Cardiac muscle cell (in vitro differentiated cells and primary cell): ENCODE measurements at regions not wholly inside any gene's neighbourhood (a gene's known extent, or its start where the extent isn't known, plus 50 kb on each side); places are given as distances from the start of the nearest gene placed in this dataset.

ENCODE experiments used
- DNase-seq, 2 donors: peaks; one replicate each; pipeline versions ENCODE4 v3.0.0 to v3.0.0-alpha.2; 2010 to 2017; ENCODE audit warnings: low read depth in 1 of 2, low spot score in 1 of 2
- H3K27ac ChIP-seq: fragments of 200-600 bp; sonication (generic); 2 replicates; pipeline ENCODE4 v1.5.1; 2016
- H3K27me3 ChIP-seq: fragments of 200-600 bp; sonication (generic); 2 replicates; pipeline ENCODE4 v1.6.0; 2016; ENCODE audit warnings: control low read depth
- H3K36me3 ChIP-seq: fragments of 200-600 bp; sonication (generic); 2 replicates; pipeline ENCODE4 v1.5.1; 2016; ENCODE audit warnings: control low read depth
- H3K4me1 ChIP-seq: fragments of 200-600 bp; sonication (generic); 2 replicates; pipeline ENCODE4 v1.8.1; 2017; ENCODE audit warnings: low read depth, mild to moderate bottlenecking, mixed run types
- H3K4me3 ChIP-seq: fragments of 200-600 bp; sonication (generic); 2 replicates; pipeline ENCODE4 v1.5.1; 2016; ENCODE audit warnings: mild to moderate bottlenecking
- H3K9me3 ChIP-seq: fragments of 200-600 bp; sonication (generic); 2 replicates; pipeline ENCODE4 v1.5.1; 2017; ENCODE audit warnings: low read depth, mild to moderate bottlenecking, control low read depth
- TF ChIP-seq, protein P1 (sequence below): IDR thresholded peaks from 2 replicates; pipeline ENCODE4 v1.5.1; 2012; ENCODE audit warnings: low read depth, mild to moderate bottlenecking, low read length

DNA sequence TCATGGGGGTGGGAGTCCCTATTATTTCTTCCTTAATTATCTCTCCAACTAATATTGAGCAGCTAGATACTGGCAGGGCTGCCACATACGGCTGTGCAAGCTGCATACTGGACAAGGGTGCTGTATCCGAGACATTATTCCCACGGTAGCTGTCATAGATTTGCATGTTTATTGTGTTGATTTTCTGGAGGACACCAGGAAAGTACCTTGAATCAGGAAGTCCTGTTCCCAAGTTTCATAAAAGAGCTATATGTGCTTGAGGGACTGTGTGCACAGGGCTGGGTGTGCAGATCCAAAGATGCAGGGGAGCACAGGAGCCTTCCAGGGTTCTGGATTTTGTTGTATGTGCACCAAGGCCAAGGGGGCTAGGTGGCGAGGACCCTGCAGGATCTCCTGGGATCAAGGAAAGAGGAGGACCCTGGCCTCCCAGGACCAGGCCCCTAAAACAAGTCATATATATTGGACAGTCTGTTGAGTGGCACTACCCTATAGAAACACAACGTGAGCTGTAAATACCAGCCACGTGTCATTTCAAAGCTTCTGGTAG lies 119.2 kb upstream of the ALDH1A3 start:
- Histone ChIP-seq H3K27ac (no peak overlapping the region), H3K4me3 (no peak overlapping the region), H3K36me3 (no peaks in the 10 kb centered on the region), H3K9me3 (no peaks in the 10 kb centered on the region), H3K27me3 (no peaks in the 10 kb centered on the region), H3K4me1 (no peaks in the 10 kb centered on the region)
- no peak for DNase-seq
- TF ChIP-seq, protein P1, sequence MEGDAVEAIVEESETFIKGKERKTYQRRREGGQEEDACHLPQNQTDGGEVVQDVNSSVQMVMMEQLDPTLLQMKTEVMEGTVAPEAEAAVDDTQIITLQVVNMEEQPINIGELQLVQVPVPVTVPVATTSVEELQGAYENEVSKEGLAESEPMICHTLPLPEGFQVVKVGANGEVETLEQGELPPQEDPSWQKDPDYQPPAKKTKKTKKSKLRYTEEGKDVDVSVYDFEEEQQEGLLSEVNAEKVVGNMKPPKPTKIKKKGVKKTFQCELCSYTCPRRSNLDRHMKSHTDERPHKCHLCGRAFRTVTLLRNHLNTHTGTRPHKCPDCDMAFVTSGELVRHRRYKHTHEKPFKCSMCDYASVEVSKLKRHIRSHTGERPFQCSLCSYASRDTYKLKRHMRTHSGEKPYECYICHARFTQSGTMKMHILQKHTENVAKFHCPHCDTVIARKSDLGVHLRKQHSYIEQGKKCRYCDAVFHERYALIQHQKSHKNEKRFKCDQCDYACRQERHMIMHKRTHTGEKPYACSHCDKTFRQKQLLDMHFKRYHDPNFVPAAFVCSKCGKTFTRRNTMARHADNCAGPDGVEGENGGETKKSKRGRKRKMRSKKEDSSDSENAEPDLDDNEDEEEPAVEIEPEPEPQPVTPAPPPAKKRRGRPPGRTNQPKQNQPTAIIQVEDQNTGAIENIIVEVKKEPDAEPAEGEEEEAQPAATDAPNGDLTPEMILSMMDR = no peak

DNA sequence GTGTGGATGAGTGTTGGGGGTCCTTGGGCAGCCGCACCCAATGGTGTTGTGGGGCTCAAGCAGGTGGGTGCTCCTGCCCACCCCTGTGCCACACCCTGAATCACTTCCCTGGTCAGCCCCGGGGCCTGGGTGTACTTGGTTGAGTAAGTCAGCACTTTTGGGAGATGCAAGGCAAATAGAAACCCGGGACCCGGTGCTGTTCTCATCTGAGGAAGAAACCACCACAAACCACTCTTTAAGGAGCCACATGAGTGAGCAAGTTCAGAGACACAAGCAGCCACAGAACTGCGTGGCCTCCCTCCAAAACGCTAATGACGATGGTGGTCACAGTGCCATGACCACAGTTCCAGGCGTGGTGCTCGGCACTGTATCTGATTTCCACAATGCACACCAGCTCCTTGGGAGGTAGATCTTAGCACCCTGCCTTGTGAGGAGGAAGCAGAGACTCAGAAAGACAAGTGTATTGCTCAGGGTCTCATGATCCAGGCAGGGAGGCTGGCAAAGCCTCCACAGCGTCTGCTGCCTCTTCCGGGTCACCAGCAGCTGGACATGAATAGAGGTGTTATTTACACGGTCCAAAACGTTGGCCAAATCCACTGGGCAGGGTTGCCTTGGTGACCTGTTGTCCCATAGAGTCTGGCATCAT lies 118.2 kb upstream of the ALDH1A3 start:
- no peaks in the 10 kb centered on the region for H3K9me3 ChIP-seq
- no peaks in the 10 kb centered on the region for H3K27me3 ChIP-seq
- no peak for DNase-seq
- H3K4me1 ChIP-seq = no peaks in the 10 kb centered on the region
- no peak overlapping the region for H3K4me3 ChIP-seq
- no peaks in the 10 kb centered on the region for H3K36me3 ChIP-seq
- no peak overlapping the region for H3K27ac ChIP-seq
- TF ChIP-seq, protein P1 = no peak

DNA sequence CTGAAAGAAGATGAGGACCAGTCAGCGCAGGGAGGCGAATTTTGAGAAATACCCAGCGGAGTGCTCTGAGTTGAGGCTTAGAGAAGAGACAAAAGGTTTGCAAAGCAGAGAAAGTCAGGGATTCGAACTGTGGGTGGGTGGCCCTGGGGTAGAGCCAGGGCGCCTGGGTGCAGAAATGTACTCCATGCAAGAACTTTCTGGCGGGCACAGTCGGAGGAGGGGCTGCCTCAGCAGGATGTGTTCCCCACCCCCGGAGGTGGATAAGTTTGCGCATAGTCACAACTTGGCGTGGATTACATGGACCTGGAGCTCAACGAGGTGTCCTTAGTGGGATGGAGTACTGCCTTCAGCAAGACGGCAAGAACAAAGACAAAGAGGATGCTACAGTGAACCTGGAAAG lies 117.3 kb upstream of the ALDH1A3 start:
- Histone ChIP-seq H3K4me1 (no peaks in the 10 kb centered on the region), H3K27me3 (no peaks in the 10 kb centered on the region), H3K9me3 (no peaks in the 10 kb centered on the region), H3K36me3 (no peaks in the 10 kb centered on the region), H3K4me3 (no peak overlapping the region), H3K27ac (no peak overlapping the region)
- TF ChIP-seq, protein P1 = no peak
- DNase-seq = no peak

DNA sequence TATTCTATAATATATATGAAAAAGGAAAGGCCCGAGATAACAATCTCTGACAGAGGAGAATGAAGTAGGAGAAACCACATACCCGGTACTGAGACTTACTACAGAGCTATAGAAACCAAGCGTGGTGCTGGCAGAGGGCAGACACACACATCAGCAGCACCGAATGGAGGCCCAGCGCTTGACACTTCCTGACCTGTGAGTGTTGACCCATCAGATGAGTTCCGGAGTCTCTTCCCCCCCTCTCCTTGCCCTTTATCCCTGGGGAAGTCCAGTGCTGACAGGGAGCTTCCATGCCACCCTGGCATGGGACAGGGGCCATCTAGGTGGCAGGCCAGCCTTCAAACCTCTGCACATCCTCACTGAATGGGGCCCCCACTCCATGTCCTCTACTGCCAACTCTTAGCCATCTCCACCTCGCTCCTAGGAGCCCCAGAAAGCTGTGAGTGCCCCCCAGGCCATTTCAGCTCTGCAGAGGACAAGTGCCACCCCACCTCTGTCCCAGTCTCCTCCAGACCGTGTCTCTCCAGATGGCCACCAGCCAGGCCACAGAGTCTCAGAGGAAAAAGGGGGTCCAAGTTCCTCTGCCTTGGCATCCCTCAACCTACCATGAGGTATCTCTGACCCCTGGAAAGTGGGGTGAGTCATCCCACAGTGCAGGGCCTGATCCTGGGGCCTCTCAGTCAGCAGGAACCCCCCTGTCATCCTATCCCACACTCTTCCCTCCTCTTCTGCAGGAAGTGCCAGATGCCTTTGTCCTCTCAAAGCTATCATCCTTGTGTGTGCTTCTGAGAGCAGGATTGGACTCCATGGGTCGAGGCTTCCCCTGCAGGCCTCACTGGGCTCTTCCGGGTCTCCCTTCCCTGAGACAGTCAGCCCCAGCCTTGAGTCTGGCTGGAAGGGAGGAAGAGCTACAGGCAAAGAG lies 116.5 kb upstream of the ALDH1A3 start:
- Histone ChIP-seq H3K27me3 (no peaks in the 10 kb centered on the region), H3K4me1 (no peaks in the 10 kb centered on the region), H3K4me3 (no peak overlapping the region), H3K27ac (no peak overlapping the region), H3K36me3 (no peaks in the 10 kb centered on the region), H3K9me3 (no peaks in the 10 kb centered on the region)
- peak in 1 of 2 donors; percentile 43 for DNase-seq
- TF ChIP-seq, protein P1 = no peak

DNA sequence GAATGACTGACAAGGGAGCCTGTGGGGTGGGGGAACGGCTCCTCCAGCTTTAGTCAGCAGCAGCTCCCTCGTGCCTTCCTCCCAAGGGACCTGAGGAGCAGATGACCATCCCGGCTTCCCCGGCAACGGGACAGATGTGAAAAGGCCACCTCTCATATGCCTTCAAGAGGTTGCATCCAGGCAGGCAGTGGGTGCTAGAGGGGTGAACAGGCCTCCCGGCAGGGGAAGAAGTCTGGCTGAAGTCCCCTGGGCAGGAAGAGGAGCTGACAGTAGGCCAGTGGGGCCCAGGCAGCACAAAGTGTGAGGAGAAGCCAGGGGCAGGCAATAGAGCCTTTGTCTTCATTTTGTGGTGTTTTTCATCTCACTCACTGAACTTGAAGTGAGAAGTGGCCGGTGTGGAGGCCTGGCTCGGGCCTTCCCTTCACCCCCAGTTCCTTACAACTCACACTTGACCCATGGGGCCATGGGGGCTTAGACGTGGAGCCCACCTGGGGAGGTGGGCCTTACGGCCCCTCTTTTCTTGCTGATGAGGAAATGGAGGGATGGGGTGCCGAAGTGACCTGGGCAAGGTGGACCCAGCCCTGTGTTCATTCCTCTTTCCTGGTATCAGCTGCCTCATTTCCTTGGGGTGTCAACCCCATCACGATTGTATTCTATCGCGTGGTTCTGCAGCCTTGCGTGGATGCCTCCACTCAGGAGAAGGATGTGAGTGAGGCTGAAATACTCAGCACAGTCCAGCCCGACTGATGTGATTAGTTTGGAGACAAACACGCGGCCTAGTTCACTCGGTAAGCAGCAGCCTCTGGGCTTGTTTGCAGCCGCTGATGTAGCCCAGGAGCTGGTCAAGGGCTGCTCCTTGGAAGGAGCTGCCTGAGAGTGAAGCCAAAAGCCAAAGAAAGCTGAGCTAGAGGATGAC lies 115.5 kb upstream of the ALDH1A3 start:
- no peak overlapping the region for H3K4me3 ChIP-seq
- no peaks in the 10 kb centered on the region for H3K9me3 ChIP-seq
- no peaks in the 10 kb centered on the region for H3K4me1 ChIP-seq
- no peak overlapping the region for H3K27ac ChIP-seq
- no peaks in the 10 kb centered on the region for H3K36me3 ChIP-seq
- no peak for DNase-seq
- H3K27me3 ChIP-seq = no peaks in the 10 kb centered on the region
- TF ChIP-seq, protein P1 = no peak
